ENCODE measurements at regions not wholly inside any gene's neighbourhood (a gene's known extent, or its start where the extent isn't known, plus 50 kb on each side); places are given as distances from the start of the nearest gene placed in this dataset.

- Histone ChIP-seq H3K36me3 (no peaks in the 10 kb centered on the region), H3K27me3 (peaks cover 16% of the 10 kb centered on the region), H3K4me3 (ENCODE audit: low read depth in 1 of 2, low read length in 1 of 2) (no peak overlapping the region), H3K27ac (no peak overlapping the region), H3K4me1 (ENCODE audit: control insufficient read depth in 1 of 2, insufficient read depth in 1 of 2, low read depth in 1 of 2, low read length in 1 of 2) (no peaks in the 10 kb centered on the region), H3K9me3 (no peaks in the 10 kb centered on the region)
- no peak for TF ChIP-seq CTCF (IDR thresholded peaks at IDR 0.05)
Observed at GRCh38 chr9:95670122-95670521, 153.4 kb upstream of the PTCH1 start.

GRCh38 chr9:95669253-95669652 lies 152.5 kb upstream of the PTCH1 start:
- Histone ChIP-seq H3K9me3 (no peaks in the 10 kb centered on the region), H3K36me3 (no peaks in the 10 kb centered on the region), H3K27me3 (peaks cover 16% of the 10 kb centered on the region), H3K27ac (no peak overlapping the region), H3K4me3 (ENCODE audit: low read depth in 1 of 2, low read length in 1 of 2) (no peak overlapping the region), H3K4me1 (ENCODE audit: control insufficient read depth in 1 of 2, insufficient read depth in 1 of 2, low read depth in 1 of 2, low read length in 1 of 2) (no peaks in the 10 kb centered on the region)
- TF ChIP-seq CTCF (IDR thresholded peaks at IDR 0.05), result no peak

GRCh38 chr9:95667789-95668188 lies 151.0 kb upstream of the PTCH1 start:
- Histone ChIP-seq H3K27ac (no peak overlapping the region), H3K4me3 (ENCODE audit: low read depth in 1 of 2, low read length in 1 of 2) (no peak overlapping the region), H3K4me1 (ENCODE audit: control insufficient read depth in 1 of 2, insufficient read depth in 1 of 2, low read depth in 1 of 2, low read length in 1 of 2) (no peaks in the 10 kb centered on the region), H3K9me3 (no peaks in the 10 kb centered on the region), H3K36me3 (no peaks in the 10 kb centered on the region), H3K27me3 (peaks cover 16% of the 10 kb centered on the region)
- TF ChIP-seq CTCF (IDR thresholded peaks at IDR 0.05), result no peak

- no peaks in the 10 kb centered on the region for H3K4me1 ChIP-seq (ENCODE audit: control insufficient read depth in 1 of 2, insufficient read depth in 1 of 2, low read depth in 1 of 2, low read length in 1 of 2)
- H3K9me3 ChIP-seq, result no peaks in the 10 kb centered on the region
- no peak overlapping the region for H3K27ac ChIP-seq
- H3K27me3 ChIP-seq, result peaks cover 16% of the 10 kb centered on the region
- TF ChIP-seq CTCF (IDR thresholded peaks at IDR 0.05), result no peak
- no peaks in the 10 kb centered on the region for H3K36me3 ChIP-seq
- H3K4me3 ChIP-seq (ENCODE audit: low read depth in 1 of 2, low read length in 1 of 2), result no peak overlapping the region
Observed at GRCh38 chr9:95666785-95667155, 150.0 kb upstream of the PTCH1 start.

GRCh38 chr9:95666096-95666784 lies 149.5 kb upstream of the PTCH1 start:
- H3K4me1 ChIP-seq (ENCODE audit: control insufficient read depth in 1 of 2, insufficient read depth in 1 of 2, low read depth in 1 of 2, low read length in 1 of 2), result no peaks in the 10 kb centered on the region
- H3K27me3 ChIP-seq, result peaks cover 16% of the 10 kb centered on the region
- no peak for TF ChIP-seq CTCF (IDR thresholded peaks at IDR 0.05)
- no peak overlapping the region for H3K27ac ChIP-seq
- H3K9me3 ChIP-seq, result no peaks in the 10 kb centered on the region
- no peak overlapping the region for H3K4me3 ChIP-seq (ENCODE audit: low read depth in 1 of 2, low read length in 1 of 2)
- no peaks in the 10 kb centered on the region for H3K36me3 ChIP-seq
